PC-3 (cell line): ENCODE measurements at regions not wholly inside any gene's neighbourhood (a gene's known extent, or its start where the extent isn't known, plus 50 kb on each side); places are given as distances from the start of the nearest gene placed in this dataset.

ENCODE experiments used
- CTCF ChIP-seq: fragments of 300-600 bp; sonication (generic); conservative IDR thresholded peaks from 2 replicates; pipeline ENCODE4 v1.5.1; 2017; ENCODE audit warnings: antibody characterized with exemption, low read depth, mild to moderate bottlenecking, low read length
- EZH2 ChIP-seq: fragments of 300-600 bp; sonication (generic); IDR thresholded peaks from one replicate; pipeline ENCODE4 v1.6.1; 2017; ENCODE audit warnings: antibody characterized with exemption, mild to moderate bottlenecking, low read length; ENCODE audit not compliant: unreplicated experiment
- EZH2phosphoT487 ChIP-seq: fragments of 300-600 bp; sonication (generic); IDR thresholded peaks from 2 replicates; pipeline ENCODE4 v1.6.1; 2018; ENCODE audit warnings: mild to moderate bottlenecking, antibody characterized with exemption, low read length, borderline replicate concordance

- TF ChIP-seq EZH2 (no peak), CTCF (no peak), EZH2phosphoT487 (no peak)
These were observed 526.6 kb downstream of the ZNF33B start for GRCh38 chr10:42111661-42112330.
